HG03457 (cell line): ENCODE measurements at regions not wholly inside any gene's neighbourhood (a gene's known extent, or its start where the extent isn't known, plus 50 kb on each side); places are given as distances from the start of the nearest gene placed in this dataset.
"Not testable (repeated sequence)": the region's sequence is repeated elsewhere in the genome, so short reads cannot be mapped to it uniquely, and the experiment has no call there.

Source experiments
- ATAC-seq: cut with Tn5 transposase; IDR thresholded peaks from one replicate; pipeline ENCODE4 v1.9.1; 2021; ENCODE audit warnings: moderate number of reproducible peaks; ENCODE audit not compliant: unreplicated experiment

- ATAC-seq: no peak
Measured at GRCh38 chr6:9083108-9083507, 647.8 kb upstream of the SLC35B3 start.

GRCh38 chr6:9066726-9067125, 631.4 kb upstream of the SLC35B3 start:
- no peak for ATAC-seq

GRCh38 chr6:9064156-9064555, 628.8 kb upstream of the SLC35B3 start:
- no peak for ATAC-seq

GRCh38 chr6:9062596-9062995, 627.3 kb upstream of the SLC35B3 start:
- ATAC-seq: no peak

- no peak for ATAC-seq
Measured at GRCh38 chr6:9057937-9058336, 622.6 kb upstream of the SLC35B3 start.

- ATAC-seq: no peak
Measured at GRCh38 chr6:9056556-9056955, 621.2 kb upstream of the SLC35B3 start.

- no peak for ATAC-seq
Measured at GRCh38 chr6:9044426-9044825, 609.1 kb upstream of the SLC35B3 start.

- ATAC-seq: no peak
Measured at GRCh38 chr6:9040718-9041117, 605.4 kb upstream of the SLC35B3 start.

GRCh38 chr6:9039258-9039657, 603.9 kb upstream of the SLC35B3 start:
- ATAC-seq: no peak

- ATAC-seq: no peak
Measured at GRCh38 chr6:9028086-9028485, 592.7 kb upstream of the SLC35B3 start.

GRCh38 chr6:9025796-9026394, 590.5 kb upstream of the SLC35B3 start:
- no peak for ATAC-seq

GRCh38 chr6:9025228-9025627, 589.9 kb upstream of the SLC35B3 start:
- no peak for ATAC-seq

- ATAC-seq: not testable (repeated sequence)
Measured at GRCh38 chr6:9024246-9024645, 588.9 kb upstream of the SLC35B3 start.

GRCh38 chr6:9020001-9020400, 584.7 kb upstream of the SLC35B3 start:
- ATAC-seq: no peak

GRCh38 chr6:9009931-9010330, 574.6 kb upstream of the SLC35B3 start:
- no peak for ATAC-seq

GRCh38 chr6:9007027-9007426, 571.7 kb upstream of the SLC35B3 start:
- no peak for ATAC-seq

GRCh38 chr6:9002833-9003232, 567.5 kb upstream of the SLC35B3 start:
- no peak for ATAC-seq

GRCh38 chr6:8995156-8995555, 559.8 kb upstream of the SLC35B3 start:
- no peak for ATAC-seq

GRCh38 chr6:8993111-8993510, 557.8 kb upstream of the SLC35B3 start:
- no peak for ATAC-seq

- no peak for ATAC-seq
Measured at GRCh38 chr6:8991844-8992243, 556.5 kb upstream of the SLC35B3 start.

- ATAC-seq: no peak
Measured at GRCh38 chr6:8990075-8990474, 554.7 kb upstream of the SLC35B3 start.

- ATAC-seq: peak; percentile 86
Measured at GRCh38 chr6:8983202-8983688, 547.9 kb upstream of the SLC35B3 start.

- no peak for ATAC-seq
Measured at GRCh38 chr6:8982668-8983067, 547.3 kb upstream of the SLC35B3 start.
